GM23338 (cell line): ENCODE measurements at regions not wholly inside any gene's neighbourhood (a gene's known extent, or its start where the extent isn't known, plus 50 kb on each side); places are given as distances from the start of the nearest gene placed in this dataset.

Experiments
- ATAC-seq: fragments of 200-7000 bp; cut with Tn5 transposase; 3 replicates; pipeline ENCODE4 v1.9.1; 2020
- DNase-seq: peaks from one replicate; pipeline ENCODE4 v3.0.0-alpha.2; 2015; ENCODE audit warnings: low spot score
- H2AFZ ChIP-seq: fragments of 200-600 bp; sonication (generic); 2 replicates; pipeline ENCODE4 v1.8.0; 2016; ENCODE audit warnings: antibody characterized with exemption, mild to moderate bottlenecking, moderate library complexity
- H3F3A ChIP-seq: fragments of 200-600 bp; sonication (generic); replicated peaks from 2 replicates; pipeline ENCODE4 v1.8.0; 2017; ENCODE audit warnings: antibody characterized with exemption, mixed run types, low read depth
- H3K27ac ChIP-seq: fragments of 200-600 bp; sonication (generic); 2 replicates; pipeline ENCODE4 v1.6.1; 2016; ENCODE audit warnings: low read depth
- H3K27me3 ChIP-seq: fragments of 200-600 bp; sonication (generic); 2 replicates; pipeline ENCODE4 v1.8.0; 2016; ENCODE audit warnings: mild to moderate bottlenecking, mixed run types, moderate library complexity; ENCODE audit not compliant: insufficient read depth
- H3K36me3 ChIP-seq: fragments of 200-600 bp; sonication (generic); 2 replicates; pipeline ENCODE4 v1.8.0; 2016; ENCODE audit warnings: mild to moderate bottlenecking; ENCODE audit not compliant: insufficient read depth
- H3K4me1 ChIP-seq: fragments of 200-600 bp; sonication (generic); 2 replicates; pipeline ENCODE4 v1.8.0; 2016; ENCODE audit warnings: mild to moderate bottlenecking, moderate library complexity; ENCODE audit not compliant: insufficient read depth
- H3K4me2 ChIP-seq: fragments of 200-600 bp; sonication (generic); 2 replicates; pipeline ENCODE4 v1.7.1; 2017; ENCODE audit warnings: mixed run types
- H3K4me3 ChIP-seq: fragments of 200-600 bp; sonication (generic); 2 replicates; pipeline ENCODE4 v1.6.1; 2016; ENCODE audit warnings: mixed run types
- H3K79me2 ChIP-seq: fragments of 200-600 bp; sonication (generic); replicated peaks from 2 replicates; pipeline ENCODE4 v1.8.0; 2017; ENCODE audit warnings: mild to moderate bottlenecking; ENCODE audit not compliant: insufficient read depth
- H3K9me2 ChIP-seq: fragments of 200-600 bp; sonication (generic); 2 replicates; pipeline ENCODE4 v1.8.0; 2017; ENCODE audit not compliant: insufficient read depth
- H4K20me1 ChIP-seq: fragments of 200-600 bp; sonication (generic); replicated peaks from 2 replicates; pipeline ENCODE4 v1.8.0; 2017; ENCODE audit warnings: mild to moderate bottlenecking; ENCODE audit not compliant: insufficient read depth
- H3K27ac Mint-ChIP-seq: 2 replicates; pipeline ENCODE4 v1.8.0; 2020; ENCODE audit warnings: inconsistent platforms, mild to moderate bottlenecking, moderate library complexity, mixed read lengths
- H3K27me3 Mint-ChIP-seq: 3 replicates; pipeline ENCODE4 v1.8.0; 2022; ENCODE audit warnings: low read depth, mild to moderate bottlenecking, moderate library complexity, mixed read lengths, inconsistent platforms; ENCODE audit not compliant: insufficient read depth, poor library complexity
- H3K36me3 Mint-ChIP-seq: 3 replicates; pipeline ENCODE4 v1.8.0; 2021; ENCODE audit warnings: low read depth, mild to moderate bottlenecking, inconsistent platforms, moderate library complexity, mixed read lengths
- H3K4me1 Mint-ChIP-seq: 3 replicates; pipeline ENCODE4 v1.8.0; 2020; ENCODE audit warnings: mild to moderate bottlenecking, inconsistent platforms, mixed read lengths
- H3K4me3 Mint-ChIP-seq: 3 replicates; pipeline ENCODE4 v1.8.0; 2021; ENCODE audit warnings: moderate library complexity, mild to moderate bottlenecking, inconsistent platforms, mixed read lengths
- H3K9me3 Mint-ChIP-seq: 3 replicates; pipeline ENCODE4 v1.8.0; 2020; ENCODE audit warnings: moderate library complexity, mild to moderate bottlenecking, inconsistent platforms, mixed read lengths
- CREB1 ChIP-seq: fragments of 250-450 bp; sonication (Bioruptor Pico); IDR thresholded peaks from 2 replicates; pipeline ENCODE4 v1.5.0; 2020; ENCODE audit warnings: low read depth, mild to moderate bottlenecking, moderate library complexity
- EZH2phosphoT487 ChIP-seq: fragments of 200-600 bp; sonication (generic); IDR thresholded peaks from one replicate; pipeline ENCODE4 v1.8.1; 2018; ENCODE audit warnings: antibody characterized with exemption; ENCODE audit not compliant: unreplicated experiment
- NANOG ChIP-seq: IDR thresholded peaks from 2 replicates; pipeline ENCODE4 v1.6.1; 2016; ENCODE audit warnings: antibody characterized with exemption, borderline replicate concordance
- POLR2AphosphoS5 ChIP-seq: IDR thresholded peaks from 2 replicates; pipeline ENCODE4 v1.6.1; 2016; ENCODE audit warnings: antibody characterized with exemption, low read depth
- STAT1 ChIP-seq: IDR thresholded peaks from one replicate; pipeline ENCODE4 v1.6.1; 2016; ENCODE audit warnings: antibody characterized with exemption; ENCODE audit not compliant: unreplicated experiment
- ZNF331 ChIP-seq: fragments of 250-450 bp; sonication (Bioruptor Pico); IDR thresholded peaks from 2 replicates; pipeline ENCODE4 v1.5.0; 2020; ENCODE audit warnings: low read depth, mild to moderate bottlenecking, moderate library complexity
- TF ChIP-seq, protein P1 (sequence below): IDR thresholded peaks from one replicate; pipeline ENCODE4 v1.6.1; 2018; ENCODE audit warnings: antibody characterized with exemption; ENCODE audit not compliant: unreplicated experiment
- TF ChIP-seq, protein P2 (sequence below): IDR thresholded peaks from 2 replicates; pipeline ENCODE4 v1.6.1; 2016; ENCODE audit warnings: antibody characterized with exemption

DNA sequence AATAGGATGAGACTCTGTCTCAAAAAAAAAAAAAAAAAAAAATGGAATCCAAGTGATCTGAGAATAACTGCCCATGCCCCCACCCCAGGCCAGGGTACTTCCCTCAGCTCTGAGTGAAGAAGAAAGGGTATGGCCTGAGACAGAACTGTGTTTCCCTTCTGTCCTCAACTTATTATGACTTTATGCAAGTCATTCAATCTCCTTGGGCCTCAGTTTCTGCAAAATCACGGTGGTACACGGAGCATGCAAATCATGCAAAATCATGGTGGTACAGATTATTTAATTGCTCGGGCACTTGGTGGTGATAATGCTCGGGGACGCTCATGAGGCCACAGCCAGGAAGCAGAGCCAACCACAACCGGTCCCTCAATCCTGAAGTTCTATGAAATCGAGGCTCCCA is 56.5 kb upstream of the TBX3 start:
- no peaks in the 10 kb centered on the region for H3K79me2 ChIP-seq
- Mint-ChIP-seq H3K4me1 (peaks cover 4% of the 10 kb centered on the region; the same call in 2 of the 3 replicates), H3K9me3 (peaks cover 11% of the 10 kb centered on the region; the same call in 2 of the 3 replicates), H3K27me3 (peaks cover 10% of the 10 kb centered on the region), H3K27ac (no peak overlapping the region), H3K4me3 (no peak overlapping the region), H3K36me3 (peaks cover 4% of the 10 kb centered on the region; the same call in 1 of the 3 replicates)
- peaks cover 27% of the 10 kb centered on the region for H3K27me3 ChIP-seq
- H2AFZ ChIP-seq: no peak overlapping the region
- no peaks in the 10 kb centered on the region for H3K9me2 ChIP-seq
- no peaks in the 10 kb centered on the region for H4K20me1 ChIP-seq
- H3K4me2 ChIP-seq: no peak overlapping the region
- TF ChIP-seq NANOG: no peak
- TF ChIP-seq CREB1 (CRISPR knock-in tag): no peak
- TF ChIP-seq, protein P1, sequence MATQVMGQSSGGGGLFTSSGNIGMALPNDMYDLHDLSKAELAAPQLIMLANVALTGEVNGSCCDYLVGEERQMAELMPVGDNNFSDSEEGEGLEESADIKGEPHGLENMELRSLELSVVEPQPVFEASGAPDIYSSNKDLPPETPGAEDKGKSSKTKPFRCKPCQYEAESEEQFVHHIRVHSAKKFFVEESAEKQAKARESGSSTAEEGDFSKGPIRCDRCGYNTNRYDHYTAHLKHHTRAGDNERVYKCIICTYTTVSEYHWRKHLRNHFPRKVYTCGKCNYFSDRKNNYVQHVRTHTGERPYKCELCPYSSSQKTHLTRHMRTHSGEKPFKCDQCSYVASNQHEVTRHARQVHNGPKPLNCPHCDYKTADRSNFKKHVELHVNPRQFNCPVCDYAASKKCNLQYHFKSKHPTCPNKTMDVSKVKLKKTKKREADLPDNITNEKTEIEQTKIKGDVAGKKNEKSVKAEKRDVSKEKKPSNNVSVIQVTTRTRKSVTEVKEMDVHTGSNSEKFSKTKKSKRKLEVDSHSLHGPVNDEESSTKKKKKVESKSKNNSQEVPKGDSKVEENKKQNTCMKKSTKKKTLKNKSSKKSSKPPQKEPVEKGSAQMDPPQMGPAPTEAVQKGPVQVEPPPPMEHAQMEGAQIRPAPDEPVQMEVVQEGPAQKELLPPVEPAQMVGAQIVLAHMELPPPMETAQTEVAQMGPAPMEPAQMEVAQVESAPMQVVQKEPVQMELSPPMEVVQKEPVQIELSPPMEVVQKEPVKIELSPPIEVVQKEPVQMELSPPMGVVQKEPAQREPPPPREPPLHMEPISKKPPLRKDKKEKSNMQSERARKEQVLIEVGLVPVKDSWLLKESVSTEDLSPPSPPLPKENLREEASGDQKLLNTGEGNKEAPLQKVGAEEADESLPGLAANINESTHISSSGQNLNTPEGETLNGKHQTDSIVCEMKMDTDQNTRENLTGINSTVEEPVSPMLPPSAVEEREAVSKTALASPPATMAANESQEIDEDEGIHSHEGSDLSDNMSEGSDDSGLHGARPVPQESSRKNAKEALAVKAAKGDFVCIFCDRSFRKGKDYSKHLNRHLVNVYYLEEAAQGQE: no peak
- TF ChIP-seq STAT1: no peak
- no peak for TF ChIP-seq POLR2AphosphoS5
- TF ChIP-seq, protein P2, sequence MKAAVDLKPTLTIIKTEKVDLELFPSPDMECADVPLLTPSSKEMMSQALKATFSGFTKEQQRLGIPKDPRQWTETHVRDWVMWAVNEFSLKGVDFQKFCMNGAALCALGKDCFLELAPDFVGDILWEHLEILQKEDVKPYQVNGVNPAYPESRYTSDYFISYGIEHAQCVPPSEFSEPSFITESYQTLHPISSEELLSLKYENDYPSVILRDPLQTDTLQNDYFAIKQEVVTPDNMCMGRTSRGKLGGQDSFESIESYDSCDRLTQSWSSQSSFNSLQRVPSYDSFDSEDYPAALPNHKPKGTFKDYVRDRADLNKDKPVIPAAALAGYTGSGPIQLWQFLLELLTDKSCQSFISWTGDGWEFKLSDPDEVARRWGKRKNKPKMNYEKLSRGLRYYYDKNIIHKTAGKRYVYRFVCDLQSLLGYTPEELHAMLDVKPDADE: no peak
- H3K4me1 ChIP-seq: 0 out of 2 replicates have a peak, but pooled peaks cover 4% of the 10 kb centered on the region
- H3F3A ChIP-seq: no peaks in the 10 kb centered on the region
- DNase-seq (no peak), ATAC-seq (no peak)
- H3K27ac ChIP-seq: no peak overlapping the region
- H3K36me3 ChIP-seq: no peaks in the 10 kb centered on the region
- no peak overlapping the region for H3K4me3 ChIP-seq

DNA sequence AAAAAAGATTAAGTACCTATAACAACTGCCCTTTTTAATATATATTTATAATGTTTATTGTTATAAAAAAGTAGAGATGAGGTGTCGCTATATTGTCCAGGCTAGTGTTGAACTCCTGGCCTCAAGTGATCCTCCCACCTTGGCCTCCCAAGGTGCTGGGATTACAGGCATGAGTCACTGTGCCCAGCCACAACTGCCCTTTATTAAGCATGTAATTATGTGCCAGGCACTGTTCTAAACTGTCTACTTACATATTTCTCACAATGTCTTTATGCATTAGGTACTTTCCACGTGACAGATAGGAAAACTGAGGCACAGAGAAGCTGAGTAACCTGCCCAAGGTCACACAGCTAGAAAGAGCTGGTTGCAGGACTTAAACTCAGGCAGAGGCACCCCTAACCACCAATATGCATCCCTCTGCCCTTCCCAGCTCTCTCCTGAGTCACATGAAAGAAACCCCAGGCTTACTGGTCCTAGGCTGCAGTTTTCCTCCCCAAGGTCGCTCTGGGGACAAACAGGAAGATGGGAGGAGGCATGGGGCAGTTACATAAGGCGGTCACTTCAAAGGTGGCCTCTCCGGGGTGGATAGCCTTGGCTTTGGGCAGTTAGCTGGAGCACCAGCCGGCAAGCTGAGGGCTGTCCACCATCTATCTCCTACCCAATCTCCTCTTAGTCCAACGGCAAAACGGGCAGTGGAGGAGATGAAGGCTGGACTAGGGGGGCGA is 54.6 kb upstream of the TBX3 start:
- H3K9me2 ChIP-seq: no peaks in the 10 kb centered on the region
- Mint-ChIP-seq H3K36me3 (peaks cover 11% of the 10 kb centered on the region; the same call in 2 of the 3 replicates), H3K27ac (no peak overlapping the region), H3K9me3 (peaks cover 18% of the 10 kb centered on the region), H3K27me3 (peaks cover 12% of the 10 kb centered on the region), H3K4me3 (no peak overlapping the region), H3K4me1 (peaks cover 16% of the 10 kb centered on the region)
- TF ChIP-seq EZH2phosphoT487 (no peak), NANOG (no peak), ZNF331 (CRISPR knock-in tag) (no peak)
- H3K4me1 ChIP-seq: peaks cover 9% of the 10 kb centered on the region
- no peak overlapping the region for H3K4me2 ChIP-seq
- H3K27me3 ChIP-seq: peaks cover 45% of the 10 kb centered on the region
- no peak overlapping the region for H2AFZ ChIP-seq
- no peaks in the 10 kb centered on the region for H3K79me2 ChIP-seq
- DNase-seq (no peak), ATAC-seq (no peak)
- H3K4me3 ChIP-seq: no peak overlapping the region
- H3F3A ChIP-seq: no peaks in the 10 kb centered on the region
- no peaks in the 10 kb centered on the region for H3K36me3 ChIP-seq
- no peak overlapping the region for H3K27ac ChIP-seq
- H4K20me1 ChIP-seq: no peaks in the 10 kb centered on the region
